MM.1S (cell line): ENCODE measurements at regions not wholly inside any gene's neighbourhood (a gene's known extent, or its start where the extent isn't known, plus 50 kb on each side); places are given as distances from the start of the nearest gene placed in this dataset.

ENCODE experiments used
- DNase-seq: peaks from one replicate; pipeline ENCODE4 v3.0.0-alpha.2; 2015
- H2AFZ ChIP-seq: fragments of 300-600 bp; sonication (generic); 2 replicates; pipeline ENCODE4 v1.6.0; 2016; ENCODE audit warnings: antibody characterized with exemption, low read length
- H3F3A ChIP-seq: fragments of 300-600 bp; sonication (generic); 2 replicates; pipeline ENCODE4 v1.6.1; 2016; ENCODE audit warnings: mild to moderate bottlenecking, antibody characterized with exemption, low read length, moderate library complexity, mixed read lengths; ENCODE audit not compliant: insufficient read depth
- H3K27ac ChIP-seq: fragments of 300-600 bp; sonication (generic); 2 replicates; pipeline ENCODE4 v1.5.1; 2016; ENCODE audit warnings: mild to moderate bottlenecking, low read length
- H3K27me3 ChIP-seq: fragments of 300-600 bp; sonication (generic); replicated peaks from 2 replicates; pipeline ENCODE4 v1.6.0; 2016; ENCODE audit warnings: low read length; ENCODE audit not compliant: insufficient read depth
- H3K36me3 ChIP-seq: fragments of 300-600 bp; sonication (generic); replicated peaks from 2 replicates; pipeline ENCODE4 v1.6.1; 2016; ENCODE audit warnings: mild to moderate bottlenecking, low read length, mixed read lengths; ENCODE audit not compliant: insufficient read depth
- H3K4me1 ChIP-seq: fragments of 300-600 bp; sonication (generic); 2 replicates; pipeline ENCODE4 v1.6.1; 2016; ENCODE audit warnings: low read length, mixed read lengths
- H3K4me2 ChIP-seq: fragments of 300-600 bp; sonication (generic); 2 replicates; pipeline ENCODE4 v1.6.0; 2016; ENCODE audit warnings: low read depth, low read length
- H3K4me3 ChIP-seq: fragments of 300-600 bp; sonication (generic); 2 replicates; pipeline ENCODE4 v1.5.1; 2016; ENCODE audit warnings: low read length, mixed read lengths
- H3K79me2 ChIP-seq: fragments of 300-600 bp; sonication (generic); 2 replicates; pipeline ENCODE4 v1.6.1; 2016; ENCODE audit warnings: mixed run types, low read length, mixed read lengths
- H3K9ac ChIP-seq: fragments of 300-600 bp; sonication (generic); 2 replicates; pipeline ENCODE4 v1.6.1; 2016; ENCODE audit warnings: low read length, mixed read lengths
- H3K9me2 ChIP-seq: fragments of 300-600 bp; sonication (generic); replicated peaks from 2 replicates; pipeline ENCODE4 v1.6.1; 2016; ENCODE audit warnings: mild to moderate bottlenecking, low read length, mixed read lengths; ENCODE audit not compliant: insufficient read depth
- H3K9me3 ChIP-seq: fragments of 300-600 bp; sonication (generic); replicated peaks from 2 replicates; pipeline ENCODE4 v1.6.1; 2016; ENCODE audit warnings: mild to moderate bottlenecking, low read length, mixed read lengths; ENCODE audit not compliant: insufficient read depth
- H4K20me1 ChIP-seq: fragments of 300-600 bp; sonication (generic); 2 replicates; pipeline ENCODE4 v1.6.1; 2016; ENCODE audit warnings: mild to moderate bottlenecking, low read length, moderate library complexity, mixed read lengths; ENCODE audit not compliant: insufficient read depth
- EZH2 ChIP-seq: fragments of 300-600 bp; sonication (generic); optimal IDR thresholded peaks from 2 replicates; pipeline ENCODE3; 2017; ENCODE audit warnings: low read depth, mild to moderate bottlenecking, antibody characterized with exemption, low read length, mixed read lengths
- EZH2phosphoT487 ChIP-seq: fragments of 300-600 bp; sonication (generic); IDR thresholded peaks from 2 replicates; pipeline ENCODE4 v1.6.1; 2018; ENCODE audit warnings: antibody characterized with exemption, low read length
- TF ChIP-seq, protein P1 (sequence below): fragments of 300-600 bp; sonication (generic); IDR thresholded peaks from 2 replicates; pipeline ENCODE4 v1.5.1; 2016; ENCODE audit warnings: antibody characterized with exemption, low read length, mixed read lengths

DNA sequence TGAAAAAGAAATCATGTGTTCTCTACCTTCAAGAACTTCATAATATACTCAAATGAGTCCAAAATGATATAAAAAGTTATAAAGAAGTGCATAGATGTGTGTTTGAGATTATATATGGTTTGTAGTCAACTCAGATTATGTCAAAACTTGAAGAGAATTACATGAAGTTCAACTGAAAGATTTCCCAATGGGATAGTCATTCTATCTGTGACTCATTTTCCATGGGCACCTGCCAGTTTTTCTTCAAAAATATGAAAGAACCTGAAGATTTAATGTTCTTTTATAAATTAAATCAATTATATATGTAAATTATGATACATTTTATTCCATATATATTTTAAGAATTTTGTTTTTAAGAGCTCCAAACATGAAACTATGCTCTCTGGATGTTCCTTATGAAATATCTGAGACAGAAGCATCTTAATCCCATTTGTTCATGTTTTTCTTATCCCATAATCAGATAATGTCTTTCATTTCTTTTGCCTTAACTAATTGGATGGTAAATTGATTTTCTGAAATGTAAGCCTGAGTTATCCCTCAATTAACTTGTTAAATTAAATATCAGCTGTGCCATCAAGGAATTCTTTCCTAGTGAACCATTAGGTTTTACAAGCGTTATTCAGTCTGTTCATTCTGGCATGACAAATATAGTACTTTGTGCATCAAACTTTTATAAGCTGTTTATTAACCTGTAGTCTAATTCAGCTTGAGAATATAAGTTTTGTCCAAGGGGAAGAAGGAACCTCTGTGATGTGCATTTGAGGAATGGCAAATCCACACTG, 387.1 kb downstream of the IPMK start:
- Histone ChIP-seq H3F3A (peaks cover 4% of the 10 kb centered on the region), H4K20me1 (no peaks in the 10 kb centered on the region), H3K4me2 (no peak overlapping the region), H3K27ac (no peak overlapping the region), H2AFZ (no peak overlapping the region), H3K9me2 (no peaks in the 10 kb centered on the region), H3K36me3 (no peaks in the 10 kb centered on the region), H3K4me3 (no peak overlapping the region), H3K79me2 (no peaks in the 10 kb centered on the region), H3K27me3 (no peaks in the 10 kb centered on the region), H3K4me1 (peaks cover 10% of the 10 kb centered on the region), H3K9me3 (no peaks in the 10 kb centered on the region), H3K9ac (no peak overlapping the region)
- DNase-seq = no peak
- TF ChIP-seq EZH2phosphoT487 (no peak), EZH2 (no peak)
- TF ChIP-seq, protein P1, sequence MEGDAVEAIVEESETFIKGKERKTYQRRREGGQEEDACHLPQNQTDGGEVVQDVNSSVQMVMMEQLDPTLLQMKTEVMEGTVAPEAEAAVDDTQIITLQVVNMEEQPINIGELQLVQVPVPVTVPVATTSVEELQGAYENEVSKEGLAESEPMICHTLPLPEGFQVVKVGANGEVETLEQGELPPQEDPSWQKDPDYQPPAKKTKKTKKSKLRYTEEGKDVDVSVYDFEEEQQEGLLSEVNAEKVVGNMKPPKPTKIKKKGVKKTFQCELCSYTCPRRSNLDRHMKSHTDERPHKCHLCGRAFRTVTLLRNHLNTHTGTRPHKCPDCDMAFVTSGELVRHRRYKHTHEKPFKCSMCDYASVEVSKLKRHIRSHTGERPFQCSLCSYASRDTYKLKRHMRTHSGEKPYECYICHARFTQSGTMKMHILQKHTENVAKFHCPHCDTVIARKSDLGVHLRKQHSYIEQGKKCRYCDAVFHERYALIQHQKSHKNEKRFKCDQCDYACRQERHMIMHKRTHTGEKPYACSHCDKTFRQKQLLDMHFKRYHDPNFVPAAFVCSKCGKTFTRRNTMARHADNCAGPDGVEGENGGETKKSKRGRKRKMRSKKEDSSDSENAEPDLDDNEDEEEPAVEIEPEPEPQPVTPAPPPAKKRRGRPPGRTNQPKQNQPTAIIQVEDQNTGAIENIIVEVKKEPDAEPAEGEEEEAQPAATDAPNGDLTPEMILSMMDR = no peak

DNA sequence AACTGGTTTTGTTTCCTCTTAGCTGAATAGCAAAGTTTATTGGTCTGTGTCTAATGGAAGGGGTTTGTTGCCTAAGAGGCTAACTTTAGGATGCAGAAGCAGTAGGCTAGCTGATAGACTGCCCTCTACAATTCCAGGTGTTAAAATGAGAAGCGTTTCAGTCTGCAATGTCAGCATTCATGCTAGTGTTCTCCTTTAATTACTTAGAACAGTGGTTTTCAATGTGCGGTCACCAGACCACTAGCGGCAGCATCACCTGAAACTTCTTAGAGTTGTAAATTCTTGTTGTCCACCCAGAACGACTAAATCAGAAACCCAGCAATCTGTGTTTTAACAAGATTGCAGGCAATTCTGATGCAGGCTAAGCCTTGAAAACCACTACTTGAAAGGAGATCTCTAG, 392.9 kb downstream of the IPMK start:
- H3K9me3 ChIP-seq = no peaks in the 10 kb centered on the region
- peaks cover 33% of the 10 kb centered on the region for H3K4me1 ChIP-seq
- H3F3A ChIP-seq = peaks cover 19% of the 10 kb centered on the region
- H3K79me2 ChIP-seq = no peaks in the 10 kb centered on the region
- H3K4me2 ChIP-seq = peak overlapping the region; percentile 59; the same call in 1 of the 2 replicates
- H3K27me3 ChIP-seq = no peaks in the 10 kb centered on the region
- H3K9me2 ChIP-seq = no peaks in the 10 kb centered on the region
- TF ChIP-seq EZH2 (no peak), EZH2phosphoT487 (no peak)
- TF ChIP-seq, protein P1 = peak; percentile 18
- peak; percentile 98 for DNase-seq
- H3K9ac ChIP-seq = no peak overlapping the region
- H3K36me3 ChIP-seq = no peaks in the 10 kb centered on the region
- no peak overlapping the region for H3K4me3 ChIP-seq
- H3K27ac ChIP-seq = peak overlapping the region; percentile 78
- H4K20me1 ChIP-seq = no peaks in the 10 kb centered on the region
- H2AFZ ChIP-seq = peak overlapping the region; percentile 57; the same call in 1 of the 2 replicates

GRCh38 chr10:57867241-57867640, 400.5 kb downstream of the IPMK start:
- no peaks in the 10 kb centered on the region for H3K79me2 ChIP-seq
- H3K27me3 ChIP-seq = no peaks in the 10 kb centered on the region
- peaks cover 19% of the 10 kb centered on the region for H3K4me1 ChIP-seq
- no peak for TF ChIP-seq EZH2phosphoT487
- no peak for TF ChIP-seq EZH2
- TF ChIP-seq, protein P1 = no peak
- no peaks in the 10 kb centered on the region for H3K9me3 ChIP-seq
- DNase-seq = no peak
- H4K20me1 ChIP-seq = no peaks in the 10 kb centered on the region
- H3K4me3 ChIP-seq = no peak overlapping the region
- no peak overlapping the region for H3K27ac ChIP-seq
- H2AFZ ChIP-seq = no peak overlapping the region
- H3K9ac ChIP-seq = no peak overlapping the region
- H3F3A ChIP-seq = peaks cover 11% of the 10 kb centered on the region
- H3K4me2 ChIP-seq = no peak overlapping the region
- H3K9me2 ChIP-seq = no peaks in the 10 kb centered on the region
- H3K36me3 ChIP-seq = no peaks in the 10 kb centered on the region
